GM21360 (cell line): ENCODE measurements at regions not wholly inside any gene's neighbourhood (a gene's known extent, or its start where the extent isn't known, plus 50 kb on each side); places are given as distances from the start of the nearest gene placed in this dataset.
"Not testable (repeated sequence)": the region's sequence is repeated elsewhere in the genome, so short reads cannot be mapped to it uniquely, and the experiment has no call there.

ENCODE experiments used
- ATAC-seq: cut with Tn5 transposase; IDR thresholded peaks from one replicate; pipeline ENCODE4 v1.9.1; 2021; ENCODE audit warnings: mild to moderate bottlenecking, moderate library complexity; ENCODE audit not compliant: unreplicated experiment

DNA sequence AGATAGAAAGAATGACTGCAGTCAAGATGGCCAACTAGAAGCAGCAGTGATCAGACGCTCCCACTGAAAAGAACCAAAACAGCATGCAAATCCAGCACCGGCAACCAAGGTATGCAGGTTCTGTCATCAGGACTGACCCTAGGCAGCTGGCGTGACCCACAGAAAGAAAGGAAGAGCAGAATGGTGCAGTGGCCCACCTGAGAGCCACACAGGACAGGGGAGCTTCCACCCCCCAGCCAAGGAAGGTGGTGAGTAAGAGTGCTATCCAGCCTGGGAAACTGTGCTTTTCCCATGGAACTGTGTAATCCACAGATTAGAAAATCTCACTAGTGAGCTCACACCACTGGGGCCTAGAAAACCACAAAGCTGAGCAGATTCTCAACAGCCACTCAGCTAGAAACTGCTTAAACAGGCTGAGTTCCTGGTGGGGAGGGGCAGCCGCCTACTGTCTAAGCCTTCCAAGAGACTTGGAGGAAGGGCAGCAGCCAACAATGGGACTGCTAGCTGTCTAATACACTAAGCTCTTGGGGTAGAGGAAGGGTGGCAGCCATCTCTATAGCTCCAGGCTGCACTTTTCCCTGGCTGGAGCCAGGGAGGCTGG lies 127.9 kb downstream of the EVA1A start:
- ATAC-seq: peak; percentile 82

DNA sequence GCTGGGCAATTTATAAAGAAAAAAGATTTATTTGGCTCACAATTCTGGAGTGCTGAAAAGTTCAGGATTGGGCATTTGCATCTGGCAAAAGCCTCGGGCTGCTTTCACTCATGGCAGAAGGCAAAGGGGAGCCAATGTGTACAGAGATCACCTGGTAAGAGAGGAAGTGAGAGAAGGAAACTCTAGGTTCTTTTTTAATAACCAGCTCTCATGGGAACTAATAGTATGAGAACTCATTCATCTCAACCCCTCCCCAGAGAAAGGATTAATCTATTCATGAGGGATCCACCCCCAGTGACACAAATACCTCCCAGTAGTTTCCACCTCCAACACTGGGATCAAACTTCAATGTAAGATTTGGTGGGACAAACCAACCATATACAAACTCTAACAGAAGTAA lies 129.0 kb downstream of the EVA1A start:
- peak; percentile 69 for ATAC-seq

DNA sequence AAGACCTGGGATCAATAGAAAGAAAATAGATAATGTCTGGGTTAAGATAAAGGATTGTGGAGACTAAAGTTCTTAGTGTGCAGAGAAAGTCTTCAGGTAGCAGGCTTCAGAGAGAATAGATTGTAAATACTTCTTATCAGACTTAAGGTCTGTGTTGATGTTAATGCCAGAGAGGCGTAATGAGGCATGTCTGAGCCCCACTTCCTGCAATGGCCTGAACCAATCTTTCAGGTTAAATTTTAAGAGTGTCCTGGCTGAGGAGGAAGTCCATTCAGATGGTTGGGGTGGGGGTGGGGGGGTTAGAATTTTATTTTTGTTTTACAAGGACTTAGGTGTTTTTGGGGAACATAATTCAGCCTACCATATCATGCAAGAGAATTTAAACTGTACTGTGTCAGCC lies 129.5 kb downstream of the EVA1A start:
- ATAC-seq: no peak

DNA sequence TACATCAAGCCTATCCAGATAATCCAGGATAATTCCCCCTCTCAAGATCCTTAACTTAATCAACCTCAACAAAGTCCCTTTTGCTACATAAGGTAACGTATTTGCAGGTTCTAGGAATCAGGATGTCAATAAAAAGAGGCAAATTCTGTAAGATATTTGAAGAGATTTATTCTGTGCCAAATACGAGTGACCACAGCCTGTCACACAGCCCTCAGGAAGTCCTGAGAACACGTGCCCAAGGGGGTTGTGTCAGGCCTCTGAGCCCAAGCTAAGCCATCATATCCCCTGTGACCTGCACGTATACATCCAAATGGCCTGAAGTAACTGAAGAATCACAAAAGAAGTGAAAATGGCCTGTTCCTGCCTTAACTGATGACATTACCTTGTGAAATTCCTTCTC lies 130.3 kb downstream of the EVA1A start:
- ATAC-seq: not testable (repeated sequence)

DNA sequence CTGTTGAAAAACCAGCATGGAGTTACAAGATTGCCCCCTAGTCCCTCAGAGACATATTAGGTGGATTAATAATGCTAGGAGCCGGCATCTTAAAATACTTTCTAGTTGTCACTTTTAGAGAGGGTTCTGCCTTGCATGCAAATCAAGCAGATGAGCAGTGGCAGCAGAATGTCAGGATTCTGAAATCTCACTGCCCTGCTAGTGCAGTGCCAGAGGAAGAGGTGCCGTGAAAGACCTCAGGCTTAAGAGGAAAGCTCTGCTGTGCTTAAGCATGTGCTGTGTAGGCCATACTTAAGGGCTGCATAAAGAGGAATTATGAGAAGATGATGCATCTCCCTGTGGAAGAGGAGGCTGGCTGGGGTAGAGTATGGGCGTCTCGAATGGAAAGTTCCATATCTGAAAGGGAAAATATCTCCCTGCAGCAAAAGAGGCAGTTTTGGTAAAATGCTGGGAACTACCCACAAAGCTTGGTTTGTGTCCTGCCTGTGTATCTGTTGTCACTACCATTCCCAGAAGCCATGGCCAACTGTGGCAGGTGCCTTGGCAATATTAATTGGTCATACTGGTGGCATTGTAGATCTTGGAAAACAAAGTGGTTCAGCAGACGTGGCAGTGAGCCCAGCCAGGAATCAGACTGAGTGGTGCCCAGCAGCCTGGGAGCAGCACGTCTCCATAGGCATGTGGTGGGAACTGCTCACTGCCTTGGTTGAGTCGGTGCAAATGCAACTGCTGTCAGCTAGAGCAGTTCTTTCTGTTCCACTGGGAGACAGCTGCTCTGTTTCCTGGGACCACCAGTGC lies 131.9 kb downstream of the EVA1A start:
- ATAC-seq: no peak

DNA sequence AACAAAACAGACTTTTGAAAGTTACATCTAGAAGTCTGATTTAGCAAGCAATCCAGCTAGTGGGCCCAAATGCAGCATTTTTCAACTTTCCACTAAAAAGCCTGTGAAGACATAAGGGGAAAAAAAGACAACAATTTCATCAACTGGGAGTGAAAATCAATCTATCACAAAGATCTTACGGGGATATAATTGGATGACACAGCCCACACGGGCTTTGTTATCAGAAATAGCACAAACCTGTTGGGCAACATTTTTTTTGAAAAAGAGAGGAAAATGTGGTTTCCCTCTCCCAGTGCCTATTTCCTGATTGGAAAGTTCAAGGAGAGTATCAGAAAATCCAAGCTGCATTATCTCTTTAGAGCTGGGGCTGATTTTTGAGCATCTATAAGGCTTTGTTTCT lies 132.7 kb downstream of the EVA1A start:
- no peak for ATAC-seq

DNA sequence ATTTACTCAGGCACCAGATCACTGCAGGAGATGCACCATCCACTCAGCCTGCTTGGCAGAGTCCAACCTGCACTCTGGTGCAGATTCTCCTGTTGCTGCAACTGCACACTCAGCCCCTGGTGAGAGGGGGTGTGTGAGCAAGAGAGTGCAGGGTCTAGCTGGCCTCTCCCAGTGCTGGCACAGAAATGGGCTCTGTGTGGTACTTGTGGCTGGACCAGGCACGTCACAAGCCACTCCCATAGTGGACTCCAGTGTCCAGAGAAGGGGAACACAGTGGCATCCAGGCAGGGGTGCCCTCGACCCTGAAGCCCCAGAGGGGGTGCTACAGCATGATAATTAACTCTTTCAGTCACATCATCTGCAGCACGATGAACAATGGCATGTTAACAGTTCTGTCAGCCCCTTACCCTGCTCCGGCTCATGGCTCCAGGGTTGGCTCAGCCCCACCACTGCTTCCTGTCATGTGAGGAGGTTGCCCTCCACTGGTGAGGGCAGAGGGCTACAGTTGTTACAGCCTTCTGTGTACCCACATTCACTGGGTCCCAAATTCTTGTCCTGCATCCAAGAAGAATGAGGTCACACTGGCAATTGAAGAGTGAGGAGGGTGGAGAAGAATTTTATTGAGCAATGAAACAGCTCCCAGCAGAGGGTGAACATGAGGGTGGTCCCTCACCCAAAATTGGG lies 135.7 kb downstream of the EVA1A start:
- ATAC-seq: no peak

DNA sequence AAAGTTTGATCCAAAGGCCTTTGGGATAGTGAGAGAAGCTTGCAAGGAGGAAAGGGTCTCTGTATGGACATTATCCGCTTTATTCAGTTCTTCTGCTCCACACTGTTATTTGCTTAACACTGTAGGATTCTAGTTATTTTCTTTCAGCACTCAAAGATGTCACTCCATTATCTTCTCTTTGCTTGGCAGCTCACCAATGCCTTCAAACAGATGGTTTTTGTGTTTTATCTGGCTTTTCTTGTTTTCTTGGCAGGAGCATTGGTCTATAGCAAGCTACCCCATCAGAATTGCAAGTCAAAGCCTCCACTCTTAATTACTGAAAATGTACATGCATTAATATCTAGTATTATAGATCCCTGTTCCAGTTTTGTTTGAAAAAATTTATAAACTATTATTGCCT lies 138.8 kb downstream of the EVA1A start:
- no peak for ATAC-seq

DNA sequence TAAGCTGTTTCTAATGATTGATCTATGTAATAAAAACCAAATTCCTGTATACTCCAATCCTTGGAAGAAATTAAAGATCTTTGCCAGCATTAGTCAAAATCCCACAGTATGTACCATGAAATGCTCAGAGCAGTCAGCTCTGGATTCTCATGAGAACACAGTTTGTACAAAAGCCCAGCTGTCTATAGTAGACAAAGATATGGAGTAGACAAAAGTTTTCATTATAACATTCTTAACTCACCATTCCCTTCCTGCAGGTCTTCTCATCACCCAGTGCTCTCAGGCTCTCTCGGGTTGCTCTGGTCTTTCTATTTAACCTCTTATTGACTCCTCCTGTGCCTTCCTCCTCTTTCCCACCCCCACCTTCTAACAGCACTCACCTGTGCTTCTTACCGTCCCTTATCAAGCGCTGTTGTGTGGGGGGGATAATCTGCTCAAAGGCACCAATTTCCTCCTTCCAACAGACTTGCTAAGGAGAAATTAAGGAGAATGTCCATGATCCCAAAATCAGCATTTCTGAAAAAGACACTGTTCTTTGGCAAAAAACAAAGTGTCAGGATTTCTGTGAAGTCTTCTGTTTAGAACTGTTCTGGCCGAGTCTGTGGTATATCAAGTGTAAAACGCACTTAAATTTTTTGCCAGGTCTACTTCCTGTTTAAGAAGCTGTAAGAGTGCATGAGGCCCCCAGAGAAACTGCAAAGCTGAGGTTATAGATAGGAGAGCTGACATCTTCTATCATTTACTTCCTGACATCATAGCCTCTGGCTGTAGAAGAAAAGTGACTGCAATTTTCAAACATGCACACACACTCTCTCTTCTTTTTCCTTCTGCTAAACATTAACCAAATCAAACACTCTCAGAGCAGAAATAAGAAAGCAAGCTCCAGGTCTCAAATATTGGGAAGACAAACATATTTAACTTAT lies 144.1 kb downstream of the EVA1A start:
- peak; percentile 86 for ATAC-seq

DNA sequence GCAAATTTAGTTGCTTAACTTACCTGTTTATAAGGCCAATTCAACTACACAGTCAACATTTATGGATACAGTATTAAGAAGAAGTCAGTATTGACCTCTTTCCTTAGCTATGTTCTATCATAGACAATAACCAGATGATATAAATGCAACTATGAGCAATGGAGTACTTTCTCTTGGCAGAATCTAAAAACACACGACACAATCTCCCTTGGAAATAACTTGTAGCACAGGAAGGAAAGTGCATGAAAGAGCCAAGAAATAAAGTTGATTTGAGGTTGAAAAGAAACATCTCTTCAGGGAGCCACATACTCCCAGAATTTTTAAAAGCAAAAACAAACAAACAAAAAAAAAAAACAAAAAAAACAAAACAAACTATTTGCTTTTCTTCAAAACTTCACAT lies 145.0 kb downstream of the EVA1A start:
- no peak for ATAC-seq

DNA sequence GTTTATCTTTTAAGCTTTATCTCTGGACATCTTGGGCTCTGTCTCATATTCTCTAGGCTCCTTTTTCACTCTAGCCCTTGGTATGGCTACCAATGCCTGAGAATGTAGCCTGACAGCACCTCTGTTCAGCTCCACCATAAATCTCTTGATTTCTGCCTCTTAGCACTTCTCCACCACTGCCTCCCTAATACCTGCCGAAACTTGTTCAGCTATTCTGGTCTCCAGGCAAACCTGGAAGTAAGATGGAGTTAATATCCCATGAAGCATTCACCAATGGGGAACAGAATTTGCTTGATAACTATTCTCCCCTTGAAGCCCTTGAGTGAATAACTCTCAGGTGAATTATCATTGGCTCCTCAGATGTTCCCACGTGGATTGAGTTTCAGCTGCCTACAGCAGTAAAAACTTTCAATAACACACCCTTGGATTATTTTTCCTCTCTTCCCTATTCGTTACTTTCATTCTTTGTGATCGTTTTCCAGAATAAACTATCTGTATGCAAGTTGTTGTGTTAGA lies 145.6 kb downstream of the EVA1A start:
- ATAC-seq: no peak

DNA sequence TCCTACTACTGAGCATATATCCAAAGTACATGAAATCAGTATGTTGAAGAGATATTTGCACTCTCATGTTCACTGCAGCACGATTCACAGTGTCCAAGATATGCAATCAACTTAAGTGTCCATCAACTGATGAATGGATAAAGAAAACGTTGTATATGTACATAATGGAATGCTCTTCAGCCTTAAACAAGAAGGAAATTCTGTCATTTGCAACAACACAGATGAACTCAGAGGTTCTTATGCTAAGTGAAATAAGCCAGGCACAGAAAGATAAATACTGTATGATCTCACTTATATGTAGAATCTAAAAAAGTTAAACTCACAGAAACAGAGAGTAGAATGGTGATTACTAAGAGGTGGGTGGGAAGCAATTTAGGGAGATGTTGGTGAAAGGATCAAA lies 149.2 kb downstream of the EVA1A start:
- no peak for ATAC-seq

DNA sequence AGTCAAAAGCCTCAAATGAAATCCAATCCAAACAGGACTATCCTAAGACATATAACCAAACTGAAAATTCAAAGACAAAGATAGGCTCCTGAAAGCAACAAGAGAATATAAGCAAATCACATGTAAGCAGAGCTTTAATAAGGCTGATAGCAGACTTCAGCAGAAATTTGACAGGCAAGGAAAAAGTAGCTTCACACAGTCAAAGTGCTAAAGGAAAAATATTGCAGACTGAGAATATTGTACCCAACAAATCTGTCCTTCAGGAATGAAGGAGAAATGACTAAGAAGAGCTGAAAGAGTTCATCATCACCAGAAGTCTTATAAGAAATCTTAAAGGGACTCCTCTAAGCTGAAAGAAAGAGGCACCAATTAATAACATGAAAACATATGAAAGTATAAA lies 150.0 kb downstream of the EVA1A start:
- ATAC-seq: no peak

DNA sequence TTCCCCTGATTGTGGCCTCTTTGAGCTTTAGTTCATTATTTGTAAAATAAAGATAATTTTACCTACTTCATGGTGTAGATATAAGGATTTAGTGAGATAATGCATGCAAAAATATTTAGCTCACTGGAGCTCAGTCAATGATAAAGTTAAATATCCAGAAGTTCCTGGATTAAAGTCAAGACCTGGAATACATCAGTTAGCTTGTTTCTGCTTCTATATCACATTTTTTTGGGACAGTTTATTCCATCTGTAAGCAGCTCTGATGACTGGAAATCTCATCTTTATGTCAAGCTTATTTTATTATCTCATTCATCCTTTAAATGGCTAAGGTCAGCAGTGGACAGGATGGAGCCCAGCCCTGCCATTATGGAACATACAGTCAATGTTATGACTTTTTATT lies 152.0 kb downstream of the EVA1A start:
- no peak for ATAC-seq

DNA sequence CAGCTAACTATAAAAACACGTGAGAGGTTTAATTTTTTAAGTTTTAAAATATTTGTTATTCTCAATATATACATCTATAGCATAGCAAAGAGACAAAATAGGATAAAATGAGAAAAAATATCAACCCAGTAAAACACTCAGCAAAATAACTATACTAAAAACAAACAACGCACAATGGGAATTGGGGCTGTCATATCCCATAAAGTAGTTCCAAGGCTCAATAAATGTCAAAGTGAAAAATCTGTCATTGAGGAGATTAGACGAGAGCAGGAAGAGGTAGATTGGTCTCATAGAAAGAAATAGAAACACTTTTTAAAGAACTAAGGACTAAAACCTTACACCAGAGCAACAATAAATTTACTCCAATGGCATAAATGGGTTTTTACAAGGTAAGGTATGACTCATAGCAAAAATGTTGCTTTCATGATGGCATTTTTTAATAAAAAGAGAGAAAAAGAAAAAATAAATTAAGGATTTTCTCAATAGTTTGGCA lies 153.7 kb downstream of the EVA1A start:
- ATAC-seq: no peak

DNA sequence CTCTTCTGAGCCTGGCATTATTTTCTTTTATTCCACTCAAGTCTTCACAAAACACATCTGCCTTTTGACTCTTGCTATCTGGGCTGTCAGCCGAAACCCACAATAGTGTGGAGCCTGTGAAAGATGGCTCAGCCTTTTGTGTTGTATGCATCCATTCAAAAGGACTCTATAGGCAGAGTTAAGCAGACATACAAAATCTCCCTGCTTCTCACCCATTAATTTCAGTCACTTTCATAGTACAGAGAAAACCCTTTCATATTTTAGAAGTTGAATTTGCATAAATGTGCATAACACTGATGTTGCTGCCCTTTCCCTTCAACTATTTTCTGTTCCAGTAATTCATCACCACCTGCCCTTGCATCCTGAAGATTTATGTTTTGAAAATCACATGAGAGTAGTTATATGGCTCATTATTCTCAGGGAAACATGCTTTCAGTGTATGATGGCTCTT lies 154.6 kb downstream of the EVA1A start:
- ATAC-seq: no peak

DNA sequence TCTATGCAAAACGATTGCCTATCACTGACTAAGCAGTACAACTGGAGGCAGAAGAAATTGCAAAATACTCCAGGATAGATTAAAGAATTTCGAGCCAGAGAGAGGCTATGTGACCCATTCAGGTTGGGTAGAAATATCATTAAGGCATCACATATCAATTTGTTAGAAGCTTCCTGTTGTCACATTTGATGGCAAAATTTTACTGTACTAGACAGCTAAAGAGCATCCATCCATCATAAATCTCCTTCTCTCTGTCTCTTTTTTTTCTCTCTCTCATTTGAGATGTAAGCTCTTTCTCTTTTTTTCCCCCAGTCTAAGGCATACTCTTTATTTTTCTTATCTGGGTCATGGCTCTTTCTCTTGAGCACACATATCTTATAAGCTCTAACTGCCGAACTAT lies 155.7 kb downstream of the EVA1A start:
- no peak for ATAC-seq

DNA sequence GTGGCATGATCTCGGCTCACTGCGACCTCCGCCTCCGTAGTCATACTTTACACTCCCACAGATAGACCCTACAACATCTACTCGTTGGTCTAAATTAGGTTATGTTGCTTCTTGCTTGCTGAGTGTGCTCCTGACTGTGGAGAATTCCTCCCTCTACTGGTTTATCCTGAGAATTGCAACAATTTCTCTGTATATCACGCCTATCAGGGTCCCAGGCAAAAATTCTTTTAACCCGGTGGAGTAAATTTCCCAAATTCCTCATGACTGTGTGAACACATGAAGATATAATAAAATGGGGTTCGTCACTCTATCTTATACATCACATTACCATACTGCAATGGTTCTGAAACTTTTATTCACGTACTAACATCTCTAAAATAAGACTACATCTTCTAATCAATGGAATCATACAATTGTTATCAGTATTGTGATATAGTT lies 156.7 kb downstream of the EVA1A start:
- no peak for ATAC-seq

DNA sequence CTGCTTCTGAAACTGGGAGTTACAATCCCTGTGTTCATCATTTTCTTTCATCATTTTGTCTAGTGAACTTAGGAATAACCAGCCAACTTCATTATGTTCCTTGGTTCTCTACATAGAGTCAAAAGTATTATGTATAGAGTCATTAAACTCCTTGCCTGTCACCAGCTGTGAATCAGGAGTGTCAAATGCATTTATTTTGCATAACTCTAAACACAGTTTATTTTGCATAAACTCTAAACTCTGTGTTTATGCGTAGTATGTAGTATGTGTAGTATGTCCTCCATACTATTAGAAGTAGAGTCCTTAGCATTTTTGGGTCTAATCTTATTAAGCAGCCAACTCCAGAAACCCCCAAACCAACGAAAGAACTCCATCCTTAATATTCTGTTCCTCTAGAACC lies 164.4 kb downstream of the EVA1A start:
- ATAC-seq: no peak

DNA sequence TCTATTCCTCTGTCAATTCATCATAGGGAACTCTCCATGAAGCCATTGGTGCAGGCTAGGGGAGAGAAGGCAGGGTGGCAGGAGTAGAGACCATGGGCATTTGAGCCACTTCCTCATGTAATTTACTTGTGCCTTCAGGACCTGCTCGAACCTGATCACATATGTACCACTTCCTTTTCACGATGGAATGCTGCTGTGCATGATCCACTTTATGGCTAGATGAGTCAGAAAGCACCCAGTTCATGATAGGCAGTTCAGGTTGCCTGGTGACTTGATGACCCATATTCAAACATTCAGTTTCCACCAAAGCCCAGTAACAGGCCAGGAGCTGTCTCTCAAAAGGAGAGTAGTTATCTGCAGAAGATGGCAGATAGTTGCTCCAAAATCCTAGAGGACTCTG lies 166.0 kb downstream of the EVA1A start:
- ATAC-seq: not testable (repeated sequence)

DNA sequence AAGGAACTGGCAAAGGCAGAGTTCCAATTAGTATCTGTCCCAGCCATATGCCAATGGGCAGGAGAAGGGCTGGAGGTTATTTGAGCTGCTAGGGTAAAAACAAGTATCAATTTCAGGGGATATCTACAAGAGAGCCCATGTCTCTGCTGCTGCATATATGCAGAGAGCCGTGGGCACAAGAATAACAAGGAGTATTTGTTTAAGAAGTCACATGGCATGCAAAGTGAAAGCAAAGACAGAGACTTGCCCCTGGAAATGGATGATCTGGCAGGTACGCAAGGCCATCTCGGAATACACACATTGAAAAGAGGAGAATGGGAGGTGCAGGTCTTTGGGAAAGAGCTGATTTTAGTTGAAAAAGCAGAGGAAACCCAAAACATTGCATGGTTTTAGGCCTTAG lies 170.6 kb downstream of the EVA1A start:
- ATAC-seq: no peak
